LNCaP clone FGC (cell line): ENCODE measurements at regions not wholly inside any gene's neighbourhood (a gene's known extent, or its start where the extent isn't known, plus 50 kb on each side); places are given as distances from the start of the nearest gene placed in this dataset.

ENCODE experiments used
- DNase-seq: peaks from one replicate; pipeline ENCODE4 v3.0.0-alpha.2; 2011; ENCODE audit warnings: low read depth
- H3K4me3 ChIP-seq: 2 replicates; pipeline ENCODE4 v1.5.1; 2011; ENCODE audit warnings: mild to moderate bottlenecking, low read depth, low read length, control low read depth
- CTCF ChIP-seq: IDR thresholded peaks from 2 replicates; pipeline ENCODE4 v1.5.1; 2012; ENCODE audit warnings: mild to moderate bottlenecking; ENCODE audit not compliant: control insufficient read depth, insufficient read depth; ENCODE audit errors: extremely low read depth

- no peak for TF ChIP-seq CTCF
- no peak for DNase-seq
- H3K4me3 ChIP-seq, result no peak overlapping the region
These were observed 76.9 kb upstream of the CADM1 start for GRCh38 chr11:115580927-115581680.

DNA sequence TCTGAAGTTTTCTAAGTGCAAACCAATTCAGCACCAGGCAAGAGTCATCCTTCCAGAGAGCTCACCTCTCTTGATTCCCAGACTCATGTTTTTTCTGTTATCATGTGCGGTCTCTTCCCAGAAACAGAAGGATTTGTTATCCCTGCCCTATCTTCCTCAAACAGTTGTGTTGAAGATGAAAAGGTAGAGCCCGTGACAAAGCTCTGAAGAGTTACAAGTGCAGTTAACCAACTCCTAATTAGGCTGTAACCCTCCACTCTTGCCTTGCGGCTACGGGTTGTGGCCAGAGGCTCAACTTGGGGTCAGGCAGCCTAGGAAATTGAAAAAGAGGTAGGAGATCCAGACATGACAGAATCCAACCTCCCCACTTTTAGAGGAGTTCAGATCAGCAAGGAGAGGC lies 76.2 kb upstream of the CADM1 start:
- DNase-seq, result no peak
- no peak overlapping the region for H3K4me3 ChIP-seq
- no peak for TF ChIP-seq CTCF

GRCh38 chr11:115579181-115579825 lies 75.1 kb upstream of the CADM1 start:
- TF ChIP-seq CTCF, result no peak
- no peak overlapping the region for H3K4me3 ChIP-seq
- no peak for DNase-seq

DNA sequence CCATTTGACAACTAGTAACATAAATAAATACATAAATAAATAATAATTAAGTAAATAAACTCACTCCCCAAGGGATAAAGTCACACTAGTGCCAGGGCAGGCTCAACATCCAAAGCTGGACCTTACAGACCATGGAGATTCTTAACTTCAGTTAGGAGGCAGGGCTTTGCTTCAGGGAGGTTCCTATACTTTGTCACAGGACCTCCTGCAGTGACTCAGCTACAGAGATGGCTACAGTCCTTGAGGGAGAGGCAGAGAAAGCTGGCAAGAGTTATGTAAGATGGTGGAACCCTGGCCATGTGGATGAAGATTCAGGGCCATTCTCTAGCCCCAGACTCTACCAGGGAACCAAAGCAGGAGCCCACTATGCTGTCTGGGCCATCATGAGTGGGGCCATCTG lies 74.1 kb upstream of the CADM1 start:
- no peak for TF ChIP-seq CTCF
- H3K4me3 ChIP-seq, result no peak overlapping the region
- no peak for DNase-seq

DNA sequence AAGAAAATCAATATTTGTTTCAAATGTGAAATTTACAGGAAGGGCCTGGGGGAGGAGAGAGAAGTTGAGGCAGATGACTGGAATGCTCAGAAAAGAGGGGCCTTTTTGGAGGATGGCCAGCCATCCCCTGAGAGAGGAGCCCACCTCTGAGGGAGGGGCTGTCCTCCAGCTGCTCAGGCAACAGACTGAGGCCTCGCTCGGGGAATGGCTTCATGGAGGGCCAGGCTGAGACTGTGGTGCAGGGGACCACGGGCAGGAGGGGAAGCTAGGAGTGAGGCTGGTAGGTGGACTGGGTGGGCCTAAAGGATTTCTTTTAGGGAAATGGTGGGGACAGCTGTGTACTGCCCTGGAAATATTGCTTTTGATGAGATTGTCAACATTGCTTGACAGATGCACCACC lies 73.5 kb upstream of the CADM1 start:
- DNase-seq, result no peak
- TF ChIP-seq CTCF, result no peak
- H3K4me3 ChIP-seq, result no peak overlapping the region

DNA sequence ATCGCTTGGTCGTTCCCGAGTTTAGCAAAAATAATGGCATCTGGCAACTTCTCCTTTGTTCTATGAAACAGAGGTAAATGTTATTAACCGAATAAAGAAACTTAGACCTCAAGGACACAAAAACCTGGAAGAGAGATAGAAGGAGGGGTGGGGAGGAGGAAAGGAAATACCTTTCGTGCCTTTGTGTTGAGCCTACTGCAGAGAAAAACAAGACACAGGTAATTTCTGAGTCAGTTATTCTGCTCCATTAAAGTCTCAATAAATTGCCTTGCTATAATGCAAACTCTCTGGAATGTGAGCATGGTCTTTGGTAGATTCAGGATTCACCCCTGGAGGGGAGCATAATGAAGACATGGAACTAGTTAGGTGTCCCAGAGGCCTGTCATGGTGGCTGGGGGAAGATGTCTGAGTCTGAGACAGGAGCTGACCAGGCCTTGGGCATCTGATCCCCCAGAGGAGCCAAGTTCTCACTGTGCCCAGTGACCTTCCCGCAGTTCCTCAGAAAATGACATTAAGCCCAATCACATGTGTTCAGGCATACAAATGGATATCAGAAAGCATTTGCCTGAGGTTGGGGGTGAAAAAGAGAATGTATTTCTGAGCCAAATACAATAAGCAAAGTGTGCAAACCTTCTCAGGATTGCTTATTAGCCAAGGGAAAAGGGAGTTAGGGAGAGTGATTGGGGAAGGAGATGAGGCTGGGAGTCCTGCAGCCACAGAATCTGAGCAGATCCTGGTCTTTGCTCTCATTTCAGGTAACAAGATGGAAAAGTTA lies 72.6 kb upstream of the CADM1 start:
- TF ChIP-seq CTCF, result no peak
- no peak for DNase-seq
- H3K4me3 ChIP-seq, result no peak overlapping the region
